Uterus (tissue), 3 donors: ENCODE measurements at regions not wholly inside any gene's neighbourhood (a gene's known extent, or its start where the extent isn't known, plus 50 kb on each side); places are given as distances from the start of the nearest gene placed in this dataset.
A peak's percentile ranks its signal among the peaks of the same experiment; 100 is the strongest.

ENCODE experiments used
- DNase-seq, 2 donors: peaks; one replicate each; pipeline ENCODE4 v3.0.0-alpha.2; 2019 to 2020
- H3K27ac ChIP-seq, 2 donors: fragments of 200-600 bp; sonication (generic); 1 replicate in 1 of 2; 2 replicates in 1 of 2; pipeline ENCODE4 v1.5.1; 2016 to 2018
- H3K27me3 ChIP-seq, 2 donors: fragments of 200-600 bp; sonication (generic); one replicate each; pipeline ENCODE4 v1.5.1; 2018 to 2019; ENCODE audit warnings: control low read depth in 1 of 2
- H3K36me3 ChIP-seq, 2 donors: fragments of 200-600 bp; sonication (generic); one replicate each; pipeline ENCODE4 v1.5.1; 2019; ENCODE audit warnings: control low read depth in 1 of 2
- H3K4me1 ChIP-seq, 2 donors: fragments of 200-600 bp; sonication (generic); one replicate each; pipeline ENCODE4 v1.5.1; 2018 to 2019; ENCODE audit warnings: control low read depth in 1 of 2
- H3K4me3 ChIP-seq, 2 donors: fragments of 200-600 bp; sonication (generic); 1 replicate in 1 of 2; 2 replicates in 1 of 2; pipeline ENCODE4 v1.5.1; 2018 to 2019; ENCODE audit warnings: mild to moderate bottlenecking in 1 of 2
- H3K9me3 ChIP-seq, 2 donors: fragments of 200-600 bp; sonication (generic); one replicate each; pipeline ENCODE4 v1.5.1; 2019; ENCODE audit warnings: control low read depth in 1 of 2
- CTCF ChIP-seq, 4 experiments: fragments of 200-600 bp in 2 of 4; fragments of 450-650 bp in 2 of 4; sonication (generic) in 2 of 4; IDR thresholded peaks; one replicate each; pipeline ENCODE4 v1.5.1; 2016 to 2019; ENCODE audit warnings: antibody characterized with exemption in 4 of 4, mild to moderate bottlenecking in 2 of 4, moderate library complexity in 1 of 4
- POLR2A ChIP-seq, 2 donors: fragments of 450-650 bp; IDR thresholded peaks; one replicate each; pipeline ENCODE4 v1.6.1; 2016; ENCODE audit warnings: antibody characterized with exemption in 2 of 2, mild to moderate bottlenecking in 1 of 2, moderate library complexity in 1 of 2
- intact Hi-C: fragments of 100-400 bp; cut with DNase I; formaldehyde crosslinking; loops from one replicate; pipeline ENCODE4 v1.15.1; 2023; ENCODE audit warnings: low total_unique reads
- donor health status: DM: yes; HTN: yes; CAD: no.

GRCh38 chr3:126279853-126280252 lies 77.4 kb downstream of the KLF15 start:
- no peak for DNase-seq
- TF ChIP-seq POLR2A (IDR thresholded peaks at IDR 0.05), result no peak
- TF ChIP-seq CTCF (IDR thresholded peaks at IDR 0.05), result no peak
- H3K27me3 ChIP-seq, result no peaks in the 10 kb centered on the region
- no peaks in the 10 kb centered on the region for H3K4me1 ChIP-seq
- intact Hi-C loops, result no loop called here
- H3K9me3 ChIP-seq, result no peaks in the 10 kb centered on the region
- no peak overlapping the region for H3K27ac ChIP-seq
- H3K36me3 ChIP-seq, result no peaks in the 10 kb centered on the region
- no peak overlapping the region for H3K4me3 ChIP-seq

- intact Hi-C loops, result no loop called here
- Histone ChIP-seq H3K36me3 (no peaks in the 10 kb centered on the region), H3K9me3 (no peaks in the 10 kb centered on the region), H3K4me1 (no peaks in the 10 kb centered on the region), H3K27ac (no peak overlapping the region), H3K27me3 (no peaks in the 10 kb centered on the region), H3K4me3 (no peak overlapping the region)
- TF ChIP-seq CTCF (IDR thresholded peaks at IDR 0.05), result no peak
- no peak for TF ChIP-seq POLR2A (IDR thresholded peaks at IDR 0.05)
- no peak for DNase-seq
Observed at GRCh38 chr3:126277629-126278378, 79.4 kb downstream of the KLF15 start.

- TF ChIP-seq CTCF (IDR thresholded peaks at IDR 0.05) (no peak), POLR2A (IDR thresholded peaks at IDR 0.05) (no peak)
- H3K27me3 ChIP-seq, result no peaks in the 10 kb centered on the region
- intact Hi-C loops, result no loop called here
- H3K36me3 ChIP-seq, result no peaks in the 10 kb centered on the region
- no peak for DNase-seq
- H3K4me1 ChIP-seq, result no peaks in the 10 kb centered on the region
- no peak overlapping the region for H3K4me3 ChIP-seq
- no peak overlapping the region for H3K27ac ChIP-seq
- H3K9me3 ChIP-seq, result no peaks in the 10 kb centered on the region
Observed at GRCh38 chr3:126275620-126275904, 81.6 kb downstream of the KLF15 start.

GRCh38 chr3:126274735-126275619 lies 82.2 kb downstream of the KLF15 start:
- TF ChIP-seq POLR2A (IDR thresholded peaks at IDR 0.05) (no peak), CTCF (IDR thresholded peaks at IDR 0.05) (no peak)
- intact Hi-C loops, result no loop called here
- H3K27ac ChIP-seq, result no peak overlapping the region
- H3K9me3 ChIP-seq, result no peaks in the 10 kb centered on the region
- peaks cover 0 to 3% of the 10 kb centered on the region in 2 donors for H3K4me1 ChIP-seq
- no peaks in the 10 kb centered on the region for H3K27me3 ChIP-seq
- DNase-seq, result no peak
- H3K4me3 ChIP-seq, result no peak overlapping the region
- H3K36me3 ChIP-seq, result no peaks in the 10 kb centered on the region

GRCh38 chr3:126270145-126270811 lies 86.9 kb downstream of the KLF15 start:
- Histone ChIP-seq H3K4me1 (peaks cover 0 to 12% of the 10 kb centered on the region in 2 donors), H3K36me3 (no peaks in the 10 kb centered on the region), H3K27ac (peak overlapping the region; percentile 66 to 75), H3K4me3 (no peak overlapping the region), H3K27me3 (no peaks in the 10 kb centered on the region), H3K9me3 (no peaks in the 10 kb centered on the region)
- TF ChIP-seq POLR2A (IDR thresholded peaks at IDR 0.05) (peak in 1 of 2 donors; percentile 31), CTCF (IDR thresholded peaks at IDR 0.05) (no peak)
- DNase-seq, result peak; percentile 69 to 70
- intact Hi-C loops, result no loop called here
